ENCODE measurements at regions not wholly inside any gene's neighbourhood (a gene's known extent, or its start where the extent isn't known, plus 50 kb on each side); places are given as distances from the start of the nearest gene placed in this dataset.

- H3K9me3 ChIP-seq: no peaks in the 10 kb centered on the region
- DNase-seq (no peak), ATAC-seq (no peak)
- TF ChIP-seq CTCF (IDR thresholded peaks at IDR 0.05): no peak
- H3K27me3 ChIP-seq (ENCODE audit: low read depth): no peaks in the 10 kb centered on the region
- H3K36me3 ChIP-seq: no peaks in the 10 kb centered on the region
- H3K4me1 ChIP-seq: peaks cover 14% of the 10 kb centered on the region
- intact Hi-C loops (cut with DNase I): no loop called here
- no peak overlapping the region for H3K27ac ChIP-seq
- no peak overlapping the region for H3K4me3 ChIP-seq
These were observed 97.7 kb upstream of the OTOS start for GRCh38 chr2:240238201-240238600.

- DNase-seq: no peak
- intact Hi-C loops (cut with DNase I): no loop called here
- Histone ChIP-seq H3K36me3 (no peaks in the 10 kb centered on the region), H3K4me1 (peaks cover 14% of the 10 kb centered on the region), H3K27me3 (ENCODE audit: low read depth) (no peaks in the 10 kb centered on the region), H3K9me3 (no peaks in the 10 kb centered on the region), H3K27ac (no peak overlapping the region), H3K4me3 (no peak overlapping the region)
- no peak for TF ChIP-seq CTCF (IDR thresholded peaks at IDR 0.05)
- ATAC-seq: no peak
These were observed 98.3 kb upstream of the OTOS start for GRCh38 chr2:240238786-240239185.

GRCh38 chr2:240239325-240239724, 98.9 kb upstream of the OTOS start:
- Histone ChIP-seq H3K9me3 (no peaks in the 10 kb centered on the region), H3K27ac (no peak overlapping the region), H3K4me3 (no peak overlapping the region), H3K36me3 (no peaks in the 10 kb centered on the region), H3K27me3 (ENCODE audit: low read depth) (no peaks in the 10 kb centered on the region), H3K4me1 (peaks cover 11% of the 10 kb centered on the region)
- no peak for TF ChIP-seq CTCF (IDR thresholded peaks at IDR 0.05)
- intact Hi-C loops (cut with DNase I): no loop called here
- no peak for ATAC-seq
- DNase-seq: no peak

- Histone ChIP-seq H3K36me3 (no peaks in the 10 kb centered on the region), H3K27ac (no peak overlapping the region), H3K4me1 (peaks cover 9% of the 10 kb centered on the region), H3K27me3 (ENCODE audit: low read depth) (no peaks in the 10 kb centered on the region), H3K4me3 (no peak overlapping the region), H3K9me3 (no peaks in the 10 kb centered on the region)
- TF ChIP-seq CTCF (IDR thresholded peaks at IDR 0.05): no peak
- no peak for DNase-seq
- no peak for ATAC-seq
- intact Hi-C loops (cut with DNase I): no loop called here
These were observed 99.7 kb upstream of the OTOS start for GRCh38 chr2:240240017-240240734.

GRCh38 chr2:240240781-240241180, 100.3 kb upstream of the OTOS start:
- no peaks in the 10 kb centered on the region for H3K27me3 ChIP-seq (ENCODE audit: low read depth)
- H3K36me3 ChIP-seq: no peaks in the 10 kb centered on the region
- no peaks in the 10 kb centered on the region for H3K9me3 ChIP-seq
- intact Hi-C loops (cut with DNase I): no loop called here
- DNase-seq (no peak), ATAC-seq (no peak)
- no peak overlapping the region for H3K4me3 ChIP-seq
- no peak overlapping the region for H3K27ac ChIP-seq
- no peak for TF ChIP-seq CTCF (IDR thresholded peaks at IDR 0.05)
- H3K4me1 ChIP-seq: peaks cover 9% of the 10 kb centered on the region

Measured in lower lobe of right lung (tissue), 2 donors.